ENCODE measurements at regions not wholly inside any gene's neighbourhood (a gene's known extent, or its start where the extent isn't known, plus 50 kb on each side); places are given as distances from the start of the nearest gene placed in this dataset.

GRCh38 chrX:139201924-139202323 is 328.6 kb upstream of the F9 start:
- intact Hi-C loops (cut with DNase I) = no loop called here
- DNase-seq (no peak), ATAC-seq (no peak)
- H3K36me3 ChIP-seq (replicated peaks in 1 of 2; ENCODE audit: insufficient read depth in 1 of 2, low read depth in 2 of 2) = no peaks in the 10 kb centered on the region
- H3K4me1 ChIP-seq = no peaks in the 10 kb centered on the region
- H3K27ac ChIP-seq = no peak overlapping the region
- no peaks in the 10 kb centered on the region for H3K27me3 ChIP-seq
- no peaks in the 10 kb centered on the region for H3K9me3 ChIP-seq
- TF ChIP-seq, protein P1, sequence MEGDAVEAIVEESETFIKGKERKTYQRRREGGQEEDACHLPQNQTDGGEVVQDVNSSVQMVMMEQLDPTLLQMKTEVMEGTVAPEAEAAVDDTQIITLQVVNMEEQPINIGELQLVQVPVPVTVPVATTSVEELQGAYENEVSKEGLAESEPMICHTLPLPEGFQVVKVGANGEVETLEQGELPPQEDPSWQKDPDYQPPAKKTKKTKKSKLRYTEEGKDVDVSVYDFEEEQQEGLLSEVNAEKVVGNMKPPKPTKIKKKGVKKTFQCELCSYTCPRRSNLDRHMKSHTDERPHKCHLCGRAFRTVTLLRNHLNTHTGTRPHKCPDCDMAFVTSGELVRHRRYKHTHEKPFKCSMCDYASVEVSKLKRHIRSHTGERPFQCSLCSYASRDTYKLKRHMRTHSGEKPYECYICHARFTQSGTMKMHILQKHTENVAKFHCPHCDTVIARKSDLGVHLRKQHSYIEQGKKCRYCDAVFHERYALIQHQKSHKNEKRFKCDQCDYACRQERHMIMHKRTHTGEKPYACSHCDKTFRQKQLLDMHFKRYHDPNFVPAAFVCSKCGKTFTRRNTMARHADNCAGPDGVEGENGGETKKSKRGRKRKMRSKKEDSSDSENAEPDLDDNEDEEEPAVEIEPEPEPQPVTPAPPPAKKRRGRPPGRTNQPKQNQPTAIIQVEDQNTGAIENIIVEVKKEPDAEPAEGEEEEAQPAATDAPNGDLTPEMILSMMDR (IDR thresholded peaks at IDR 0.05) = no peak
- TF ChIP-seq POLR2A (IDR thresholded peaks at IDR 0.05) = no peak
- H3K4me3 ChIP-seq = no peak overlapping the region
- 48 to 64% methylated on average over 4 of the region's 4 CpGs for WGBS, 2 donors

- Histone ChIP-seq H3K9me3 (no peaks in the 10 kb centered on the region), H3K4me1 (no peaks in the 10 kb centered on the region), H3K27ac (no peak overlapping the region), H3K4me3 (no peak overlapping the region), H3K27me3 (no peaks in the 10 kb centered on the region), H3K36me3 (replicated peaks in 1 of 2; ENCODE audit: insufficient read depth in 1 of 2, low read depth in 2 of 2) (no peaks in the 10 kb centered on the region)
- DNase-seq (no peak), ATAC-seq (no peak)
- 34 to 40% methylated on average over 6 of the region's 6 CpGs for WGBS, 2 donors
- intact Hi-C loops (cut with DNase I) = no loop called here
- no peak for TF ChIP-seq POLR2A (IDR thresholded peaks at IDR 0.05)
- TF ChIP-seq, protein P1 (IDR thresholded peaks at IDR 0.05) = no peak
Observed at GRCh38 chrX:139200793-139201192, 329.7 kb upstream of the F9 start.

DNA sequence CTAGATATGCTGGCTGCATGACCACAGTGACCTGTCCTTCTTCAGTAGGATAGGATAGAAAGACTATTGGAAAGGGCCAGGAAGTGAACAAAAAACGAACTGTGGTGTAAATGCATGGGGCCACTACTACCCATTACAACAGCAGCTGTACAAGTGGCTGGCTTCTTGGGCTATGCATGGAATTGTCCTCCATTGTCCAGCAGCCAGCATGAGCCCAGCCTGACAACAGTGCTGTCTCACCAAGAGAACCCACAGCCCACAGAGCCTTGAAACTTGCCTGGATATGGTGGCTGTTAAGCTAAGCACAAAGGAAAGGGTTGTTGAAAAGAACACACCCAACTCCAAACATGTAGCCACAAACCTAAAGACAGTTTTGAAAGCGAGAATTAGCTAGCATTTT is 330.2 kb upstream of the F9 start:
- no peak for ATAC-seq
- Histone ChIP-seq H3K4me3 (no peak overlapping the region), H3K27ac (no peak overlapping the region), H3K36me3 (replicated peaks in 1 of 2; ENCODE audit: insufficient read depth in 1 of 2, low read depth in 2 of 2) (no peaks in the 10 kb centered on the region), H3K4me1 (no peaks in the 10 kb centered on the region), H3K27me3 (no peaks in the 10 kb centered on the region), H3K9me3 (no peaks in the 10 kb centered on the region)
- intact Hi-C loops (cut with DNase I) = no loop called here
- 55 to 77% methylated on average over 2 of the region's 2 CpGs for WGBS, 2 donors
- TF ChIP-seq POLR2A (IDR thresholded peaks at IDR 0.05) = no peak
- TF ChIP-seq, protein P1 (IDR thresholded peaks at IDR 0.05) = no peak
- DNase-seq = no peak

- no peak overlapping the region for H3K4me3 ChIP-seq
- intact Hi-C loops (cut with DNase I) = no loop called here
- no peaks in the 10 kb centered on the region for H3K9me3 ChIP-seq
- ATAC-seq (no peak), DNase-seq (no peak)
- WGBS, 2 donors = 83 to 88% methylated on average over 2 of the region's 2 CpGs
- H3K27me3 ChIP-seq = no peaks in the 10 kb centered on the region
- H3K4me1 ChIP-seq = no peaks in the 10 kb centered on the region
- TF ChIP-seq, protein P1 (IDR thresholded peaks at IDR 0.05) = no peak
- no peak for TF ChIP-seq POLR2A (IDR thresholded peaks at IDR 0.05)
- H3K27ac ChIP-seq = no peak overlapping the region
- no peaks in the 10 kb centered on the region for H3K36me3 ChIP-seq (replicated peaks in 1 of 2; ENCODE audit: insufficient read depth in 1 of 2, low read depth in 2 of 2)
Observed at GRCh38 chrX:139199933-139200332, 330.6 kb upstream of the F9 start.

GRCh38 chrX:139198936-139199335 is 331.6 kb upstream of the F9 start:
- H3K36me3 ChIP-seq (replicated peaks in 1 of 2; ENCODE audit: insufficient read depth in 1 of 2, low read depth in 2 of 2) = no peaks in the 10 kb centered on the region
- H3K27ac ChIP-seq = no peak overlapping the region
- no peak for TF ChIP-seq POLR2A (IDR thresholded peaks at IDR 0.05)
- TF ChIP-seq, protein P1 (IDR thresholded peaks at IDR 0.05) = no peak
- no peak overlapping the region for H3K4me3 ChIP-seq
- no peaks in the 10 kb centered on the region for H3K27me3 ChIP-seq
- H3K9me3 ChIP-seq = no peaks in the 10 kb centered on the region
- H3K4me1 ChIP-seq = no peaks in the 10 kb centered on the region
- ATAC-seq (no peak), DNase-seq (no peak)
- intact Hi-C loops (cut with DNase I) = no loop called here
